WTC11 (cell line): ENCODE measurements at regions not wholly inside any gene's neighbourhood (a gene's known extent, or its start where the extent isn't known, plus 50 kb on each side); places are given as distances from the start of the nearest gene placed in this dataset.

Experiments used
- ATAC-seq: fragments of 200-7000 bp; cut with Tn5 transposase; 2 replicates; pipeline ENCODE4 v1.10.0; 2021; ENCODE audit warnings: mild to moderate bottlenecking, moderate library complexity
- CTCF ChIA-PET: fragments of 300-600 bp; sonication (Branson Sonifier 250); formaldehyde crosslinking; loops from one replicate; lab custom pipeline; 2021; ENCODE audit warnings: antibody characterized with exemption; lab: Charles Lee
- POLR2A ChIA-PET: fragments of 350-600 bp; sonication (Branson Sonifier 250); formaldehyde crosslinking; loops from one replicate; lab custom pipeline; 2021; ENCODE audit warnings: antibody characterized with exemption; lab: Charles Lee
- DNase-seq: peaks from one replicate; pipeline ENCODE4 v3.0.0; 2021; ENCODE audit warnings: low spot score
- H3K27ac Mint-ChIP-seq: 2 replicates; pipeline ENCODE4 v1.8.0; 2021; ENCODE audit warnings: mixed read lengths
- H3K27me3 Mint-ChIP-seq: 2 replicates; pipeline ENCODE4 v1.8.0; 2021; ENCODE audit warnings: low read depth, mild to moderate bottlenecking, moderate library complexity, mixed read lengths
- H3K36me3 Mint-ChIP-seq: 2 replicates; pipeline ENCODE4 v1.8.0; 2021; ENCODE audit warnings: mixed read lengths
- H3K4me1 Mint-ChIP-seq: 2 replicates; pipeline ENCODE4 v1.8.0; 2022; ENCODE audit warnings: mixed read lengths
- H3K4me3 Mint-ChIP-seq: 2 replicates; pipeline ENCODE4 v1.8.0; 2021; ENCODE audit warnings: mild to moderate bottlenecking, moderate library complexity, mixed read lengths
- H3K9me3 Mint-ChIP-seq: 2 replicates; pipeline ENCODE4 v1.8.0; 2021; ENCODE audit warnings: mixed read lengths
- AFF4 ChIP-seq: sonication (generic); formaldehyde crosslinking; IDR thresholded peaks from 2 replicates; pipeline ENCODE4 v1.8.1; 2023; ENCODE audit warnings: mild to moderate bottlenecking, missing genetic modification reagents, borderline replicate concordance
- ARID4B ChIP-seq: sonication (generic); formaldehyde crosslinking; IDR thresholded peaks from 2 replicates; pipeline ENCODE4 v1.8.0; 2023; ENCODE audit warnings: missing genetic modification reagents, mild to moderate bottlenecking, borderline replicate concordance
- CTCF ChIP-seq: fragments of 200-600 bp; IDR thresholded peaks from 2 replicates; pipeline ENCODE4 v1.8.0; 2022; ENCODE audit warnings: antibody characterized with exemption
- ELF4 ChIP-seq: sonication (generic); formaldehyde crosslinking; IDR thresholded peaks from 2 replicates; pipeline ENCODE4 v1.8.1; 2022; ENCODE audit warnings: low read depth, mild to moderate bottlenecking, moderate library complexity, missing genetic modification reagents
- ERG ChIP-seq: fragments of 250-450 bp; sonication (Bioruptor Pico); IDR thresholded peaks from 2 replicates; pipeline ENCODE4 v1.8.0; 2021; ENCODE audit warnings: mild to moderate bottlenecking
- IRF1 ChIP-seq: sonication (generic); formaldehyde crosslinking; IDR thresholded peaks from 2 replicates; pipeline ENCODE4 v1.8.0; 2023; ENCODE audit warnings: missing genetic modification reagents
- JUN ChIP-seq: sonication (generic); formaldehyde crosslinking; IDR thresholded peaks from 2 replicates; pipeline ENCODE4 v1.8.0; 2023; ENCODE audit warnings: mild to moderate bottlenecking, missing genetic modification reagents
- MAX ChIP-seq: sonication (generic); formaldehyde crosslinking; IDR thresholded peaks from 2 replicates; pipeline ENCODE4 v1.8.0; 2022; ENCODE audit warnings: mild to moderate bottlenecking, missing genetic modification reagents
- MLX ChIP-seq: sonication (generic); formaldehyde crosslinking; IDR thresholded peaks from 2 replicates; pipeline ENCODE4 v1.8.1; 2023; ENCODE audit warnings: mild to moderate bottlenecking, missing genetic modification reagents, moderate library complexity
- PRDM15 ChIP-seq: sonication (generic); formaldehyde crosslinking; IDR thresholded peaks from 2 replicates; pipeline ENCODE4 v1.8.0; 2022; ENCODE audit warnings: missing genetic modification reagents
- RELA ChIP-seq: sonication (generic); formaldehyde crosslinking; IDR thresholded peaks from 2 replicates; pipeline ENCODE4 v1.8.1; 2022; ENCODE audit warnings: missing genetic modification reagents, mild to moderate bottlenecking, borderline replicate concordance
- TEAD4 ChIP-seq: sonication (generic); formaldehyde crosslinking; IDR thresholded peaks from 2 replicates; pipeline ENCODE4 v1.8.0; 2022; ENCODE audit warnings: mild to moderate bottlenecking, missing genetic modification reagents
- ZNF281 ChIP-seq: sonication (generic); formaldehyde crosslinking; IDR thresholded peaks from 2 replicates; pipeline ENCODE4 v1.8.0; 2023; ENCODE audit warnings: mild to moderate bottlenecking, missing genetic modification reagents
- ZNF425 ChIP-seq: fragments of 250-450 bp; sonication (Bioruptor Pico); conservative IDR thresholded peaks from 2 replicates; pipeline ENCODE4 v1.9.0; 2021; ENCODE audit warnings: mild to moderate bottlenecking

GRCh38 chr14:66330916-66331315 lies 155.3 kb upstream of the CCDC196 start:
- H3K36me3 Mint-ChIP-seq, result no peaks in the 10 kb centered on the region
- no peak overlapping the region for H3K4me3 Mint-ChIP-seq
- H3K27me3 Mint-ChIP-seq, result no peaks in the 10 kb centered on the region
- TF ChIP-seq TEAD4, result no peak
- no peak for TF ChIP-seq CTCF
- TF ChIP-seq ZNF281, result no peak
- no peak for TF ChIP-seq ERG (CRISPR knock-in tag)
- no peak for TF ChIP-seq RELA (CRISPR knock-in tag)
- TF ChIP-seq JUN, result no peak
- TF ChIP-seq PRDM15 (CRISPR knock-in tag), result no peak
- no peak for TF ChIP-seq ARID4B (CRISPR knock-in tag)
- TF ChIP-seq MLX (CRISPR knock-in tag), result no peak
- no peak for TF ChIP-seq ZNF425 (CRISPR knock-in tag)
- no peak for TF ChIP-seq IRF1
- no peak for TF ChIP-seq ELF4
- TF ChIP-seq MAX (CRISPR knock-in tag), result no peak
- no peak for TF ChIP-seq AFF4 (CRISPR knock-in tag)
- ChIA-PET CTCF (interaction anchor here (0.6 to 1.0 kb wide), 2 partner anchors 15 to 87 kb away, joined by 3 read pairs; no protein-coding TSS in a partner anchor), POLR2A (no interaction called here)
- peaks cover 16% of the 10 kb centered on the region for H3K4me1 Mint-ChIP-seq
- DNase-seq (no peak), ATAC-seq (no peak)
- H3K9me3 Mint-ChIP-seq, result peaks cover 16% of the 10 kb centered on the region
- H3K27ac Mint-ChIP-seq, result no peak overlapping the region
